IgD-negative memory B cell (primary cell): ENCODE measurements at regions not wholly inside any gene's neighbourhood (a gene's known extent, or its start where the extent isn't known, plus 50 kb on each side); places are given as distances from the start of the nearest gene placed in this dataset.

Experiments used
- H3K27ac Mint-ChIP-seq, 3 donors: one replicate each; pipeline ENCODE4 v1.8.0; 2020 to 2022; ENCODE audit warnings: mild to moderate bottlenecking in 3 of 3, mixed read lengths in 3 of 3, moderate library complexity in 1 of 3
- H3K27me3 Mint-ChIP-seq: one replicate; pipeline ENCODE4 v1.8.0; 2021; ENCODE audit warnings: mixed read lengths
- H3K36me3 Mint-ChIP-seq: one replicate; pipeline ENCODE4 v1.8.0; 2020; ENCODE audit warnings: mild to moderate bottlenecking, mixed read lengths
- H3K4me1 Mint-ChIP-seq, 3 donors: one replicate each; pipeline ENCODE4 v1.8.0; 2020 to 2022; ENCODE audit warnings: mixed read lengths in 3 of 3, mild to moderate bottlenecking in 1 of 3
- H3K4me3 Mint-ChIP-seq, 4 donors: one replicate each; pipeline ENCODE4 v1.8.0; 2020 to 2022; ENCODE audit warnings: mild to moderate bottlenecking in 4 of 4, mixed read lengths in 4 of 4, moderate library complexity in 3 of 4
- H3K9me3 Mint-ChIP-seq, 3 donors: one replicate each; pipeline ENCODE4 v1.8.0; 2020 to 2021; ENCODE audit warnings: mixed read lengths in 3 of 3, mild to moderate bottlenecking in 1 of 3

DNA sequence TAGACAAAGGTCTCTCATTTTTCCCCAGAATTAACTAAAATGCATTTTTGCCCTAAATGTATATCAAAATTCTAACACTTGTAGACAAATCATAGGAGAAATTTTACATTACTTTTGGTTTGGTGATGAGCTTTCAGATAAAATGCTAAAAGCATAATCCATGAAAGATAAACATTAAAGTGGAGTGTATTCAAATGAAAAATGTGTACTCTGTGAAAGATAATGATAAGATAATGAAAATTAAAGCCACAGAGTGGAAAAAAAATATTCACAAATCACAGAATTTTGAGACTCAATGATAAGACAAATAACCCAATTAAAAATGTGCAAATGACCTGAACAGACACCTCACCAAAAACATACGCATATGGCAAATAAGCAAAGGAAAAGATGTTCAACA lies 176.9 kb upstream of the ADAMTS16 start:
- Mint-ChIP-seq H3K9me3 (peaks cover 0 to 5% (median 1%) of the 10 kb centered on the region in 3 donors), H3K4me3 (no peak overlapping the region), H3K36me3 (no peaks in the 10 kb centered on the region), H3K27me3 (no peaks in the 10 kb centered on the region), H3K4me1 (no peaks in the 10 kb centered on the region), H3K27ac (no peak overlapping the region)

DNA sequence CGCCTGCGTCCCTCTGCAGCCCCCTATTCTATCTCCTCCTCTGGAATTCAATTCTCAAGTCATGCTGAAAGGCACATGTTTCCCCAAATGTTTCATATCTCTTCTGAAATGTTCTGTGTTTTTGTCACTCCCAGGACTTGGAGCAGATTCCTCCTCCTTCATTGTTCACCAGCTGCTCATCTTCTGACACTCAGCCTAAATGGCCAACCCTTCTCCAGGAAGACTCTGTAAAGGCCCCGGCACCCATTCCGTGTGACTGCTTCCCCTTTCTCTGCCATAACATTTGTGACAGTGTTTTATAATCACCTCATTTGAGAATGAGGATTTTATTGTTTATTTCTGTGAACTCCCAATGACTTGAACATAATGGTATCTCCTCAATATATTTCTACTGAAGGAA lies 170.8 kb upstream of the ADAMTS16 start:
- H3K9me3 Mint-ChIP-seq = peaks cover 0 to 4% (median 1%) of the 10 kb centered on the region in 3 donors
- H3K4me3 Mint-ChIP-seq = no peak overlapping the region
- no peaks in the 10 kb centered on the region for H3K27me3 Mint-ChIP-seq
- no peaks in the 10 kb centered on the region for H3K4me1 Mint-ChIP-seq
- H3K36me3 Mint-ChIP-seq = no peaks in the 10 kb centered on the region
- no peak overlapping the region for H3K27ac Mint-ChIP-seq

DNA sequence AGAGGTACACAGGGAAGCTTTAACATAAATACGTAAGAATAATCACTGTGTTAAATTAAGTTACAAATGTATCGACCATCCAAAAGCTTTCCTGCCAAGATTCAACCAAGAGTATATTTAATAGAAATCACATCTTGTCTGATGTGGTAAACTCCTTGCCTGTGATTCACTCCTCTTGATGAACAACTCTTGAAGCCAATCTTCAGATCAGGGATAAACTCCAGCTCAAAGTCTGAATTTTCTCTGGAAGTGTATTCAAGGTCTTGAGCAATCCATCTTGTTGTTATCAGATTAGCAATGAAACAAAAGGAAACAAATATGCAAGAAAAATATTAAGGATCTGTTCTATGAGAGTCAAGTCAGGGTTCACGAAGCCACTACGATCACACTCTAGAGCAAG lies 170.0 kb upstream of the ADAMTS16 start:
- no peaks in the 10 kb centered on the region for H3K4me1 Mint-ChIP-seq
- H3K27ac Mint-ChIP-seq = no peak overlapping the region
- peaks cover 0 to 4% (median 1%) of the 10 kb centered on the region in 3 donors for H3K9me3 Mint-ChIP-seq
- H3K36me3 Mint-ChIP-seq = no peaks in the 10 kb centered on the region
- peaks cover 2% of the 10 kb centered on the region for H3K27me3 Mint-ChIP-seq
- no peak overlapping the region for H3K4me3 Mint-ChIP-seq

DNA sequence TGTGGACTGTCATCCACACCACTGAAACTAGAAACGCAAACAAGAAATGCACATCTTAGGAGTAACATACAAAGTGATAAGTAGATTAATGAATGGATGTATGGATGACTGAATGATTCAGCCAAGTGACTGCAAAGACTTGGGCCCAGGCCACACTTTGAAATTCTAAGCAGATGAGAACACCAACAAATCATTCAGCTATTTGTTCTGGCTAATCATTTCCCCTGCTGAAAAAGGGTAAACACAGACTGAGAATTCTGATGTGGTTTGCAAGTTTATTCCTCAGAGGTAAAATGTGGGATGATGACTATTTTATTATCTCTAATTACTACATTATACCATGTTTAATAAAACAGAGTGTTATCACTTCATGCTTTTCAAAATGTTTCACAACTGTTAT lies 163.2 kb upstream of the ADAMTS16 start:
- no peak overlapping the region for H3K27ac Mint-ChIP-seq
- no peaks in the 10 kb centered on the region for H3K36me3 Mint-ChIP-seq
- H3K4me3 Mint-ChIP-seq = no peak overlapping the region
- no peaks in the 10 kb centered on the region for H3K9me3 Mint-ChIP-seq
- H3K4me1 Mint-ChIP-seq = no peaks in the 10 kb centered on the region
- peaks cover 2% of the 10 kb centered on the region for H3K27me3 Mint-ChIP-seq

DNA sequence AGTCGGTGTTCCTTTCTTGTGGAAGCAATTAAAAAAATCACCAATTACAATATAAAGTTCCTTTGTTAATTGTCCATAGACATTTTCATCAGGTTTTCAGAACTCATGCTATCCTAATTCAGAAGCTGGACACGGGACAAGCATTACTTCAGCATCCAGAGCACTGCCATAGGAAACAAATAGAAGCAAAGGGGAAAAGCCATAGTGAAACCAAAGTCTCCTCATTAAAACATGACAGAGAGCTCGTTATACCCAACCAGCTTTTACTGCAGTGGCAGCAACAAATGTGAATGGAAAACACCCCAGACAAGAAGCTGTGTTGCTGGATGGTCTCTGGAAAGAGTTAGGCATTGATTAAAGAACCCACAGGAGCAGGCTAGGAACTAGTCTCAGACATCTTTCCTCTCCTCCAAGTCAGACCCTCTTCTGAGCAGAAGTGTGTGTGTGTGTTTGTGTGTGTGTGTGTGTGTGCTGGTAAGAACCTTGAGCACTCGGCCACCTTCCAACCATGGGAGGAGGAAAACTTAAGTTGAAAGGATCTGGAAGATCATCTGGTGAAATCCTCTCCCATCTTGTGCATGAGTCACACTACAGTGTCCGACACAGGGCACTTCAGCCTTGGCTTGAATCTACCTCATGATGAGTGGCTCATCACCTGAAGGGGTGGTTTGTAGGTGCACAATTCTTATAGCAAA lies 162.6 kb upstream of the ADAMTS16 start:
- Mint-ChIP-seq H3K27me3 (peaks cover 2% of the 10 kb centered on the region), H3K4me3 (no peak overlapping the region), H3K9me3 (no peaks in the 10 kb centered on the region), H3K27ac (no peak overlapping the region), H3K36me3 (no peaks in the 10 kb centered on the region), H3K4me1 (no peaks in the 10 kb centered on the region)

DNA sequence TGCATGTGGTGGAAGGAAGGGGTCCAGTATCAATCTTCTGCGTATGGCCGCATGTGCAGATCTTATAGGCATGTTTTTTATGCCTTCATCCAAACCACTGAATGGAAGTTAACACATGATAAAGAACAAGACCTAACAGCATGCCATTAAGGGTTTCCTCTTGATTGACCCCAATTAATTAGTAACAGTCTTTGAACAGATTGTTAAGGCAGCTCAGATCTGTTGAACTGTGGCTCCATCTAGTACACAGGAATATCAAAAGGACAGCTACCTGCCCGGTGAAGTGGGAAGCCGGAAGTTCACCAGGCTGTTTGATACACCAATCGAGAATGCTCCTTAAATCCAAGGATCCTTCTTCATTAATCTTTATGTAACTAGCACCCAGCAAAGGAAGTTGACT lies 159.9 kb upstream of the ADAMTS16 start:
- no peak overlapping the region for H3K27ac Mint-ChIP-seq
- no peaks in the 10 kb centered on the region for H3K4me1 Mint-ChIP-seq
- no peaks in the 10 kb centered on the region for H3K9me3 Mint-ChIP-seq
- H3K36me3 Mint-ChIP-seq = no peaks in the 10 kb centered on the region
- H3K27me3 Mint-ChIP-seq = no peaks in the 10 kb centered on the region
- no peak overlapping the region for H3K4me3 Mint-ChIP-seq

DNA sequence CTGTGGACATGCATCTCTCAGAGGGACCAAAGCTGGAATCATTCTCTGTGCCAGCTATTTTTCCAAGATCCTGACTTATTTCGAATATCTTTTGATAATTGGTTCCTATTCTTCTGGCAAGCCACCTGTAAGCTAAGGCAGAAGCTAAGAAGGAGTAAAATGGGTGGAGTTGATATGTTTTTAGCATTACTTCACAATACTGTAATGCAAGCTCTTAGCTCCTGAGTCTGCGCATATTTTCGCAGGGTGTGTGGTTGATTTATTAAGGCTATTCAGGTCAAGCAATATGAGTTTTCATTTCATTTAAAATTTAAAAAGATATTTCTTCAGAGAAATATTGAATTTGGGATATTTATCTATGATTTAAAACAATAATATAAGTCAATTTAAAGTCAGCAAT lies 158.5 kb upstream of the ADAMTS16 start:
- H3K4me3 Mint-ChIP-seq = no peak overlapping the region
- H3K36me3 Mint-ChIP-seq = no peaks in the 10 kb centered on the region
- no peaks in the 10 kb centered on the region for H3K27me3 Mint-ChIP-seq
- no peak overlapping the region for H3K27ac Mint-ChIP-seq
- H3K9me3 Mint-ChIP-seq = no peaks in the 10 kb centered on the region
- no peaks in the 10 kb centered on the region for H3K4me1 Mint-ChIP-seq

DNA sequence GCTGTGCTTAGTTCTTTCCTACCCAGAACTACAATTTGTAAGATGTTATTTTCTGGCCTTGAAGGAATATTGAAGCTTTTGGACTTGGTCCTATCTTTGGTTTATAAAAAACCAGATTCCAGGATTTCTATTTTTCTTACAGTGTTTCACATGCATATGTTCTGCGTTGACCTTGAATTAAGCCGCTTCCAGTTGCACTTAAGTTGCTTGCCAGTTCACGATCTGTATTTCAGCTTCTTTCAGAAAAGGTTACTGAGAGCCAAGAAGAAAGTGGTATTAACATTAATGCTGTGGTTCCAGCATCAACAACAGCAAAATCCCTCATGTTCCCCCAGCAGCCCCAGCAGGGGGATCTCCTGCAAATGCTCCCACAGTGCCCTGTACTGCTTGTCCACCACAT lies 156.4 kb upstream of the ADAMTS16 start:
- H3K4me3 Mint-ChIP-seq = no peak overlapping the region
- H3K4me1 Mint-ChIP-seq = no peaks in the 10 kb centered on the region
- peaks cover 0 to 6% (median 2%) of the 10 kb centered on the region in 3 donors for H3K9me3 Mint-ChIP-seq
- no peaks in the 10 kb centered on the region for H3K27me3 Mint-ChIP-seq
- H3K36me3 Mint-ChIP-seq = no peaks in the 10 kb centered on the region
- H3K27ac Mint-ChIP-seq = no peak overlapping the region

DNA sequence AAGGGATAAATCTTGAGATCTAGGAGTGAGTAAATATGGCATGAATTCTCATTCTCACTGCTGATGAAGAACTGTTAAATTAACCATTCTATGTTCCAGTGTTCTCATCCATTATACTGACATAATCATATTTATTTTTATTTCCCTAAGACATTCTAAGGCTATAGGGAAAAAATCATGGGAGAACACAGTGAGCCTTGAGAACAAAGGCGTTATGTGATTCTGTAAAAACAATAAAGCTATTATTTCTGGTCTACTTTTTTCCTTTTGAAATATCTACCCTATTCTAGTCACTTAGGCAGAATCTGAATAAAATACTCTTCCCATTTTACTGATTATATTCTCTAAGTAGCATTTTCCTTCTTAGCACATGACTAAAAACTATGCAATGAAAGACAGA lies 155.7 kb upstream of the ADAMTS16 start:
- Mint-ChIP-seq H3K36me3 (no peaks in the 10 kb centered on the region), H3K4me1 (no peaks in the 10 kb centered on the region), H3K9me3 (peaks cover 0 to 6% (median 2%) of the 10 kb centered on the region in 3 donors), H3K27ac (no peak overlapping the region), H3K27me3 (no peaks in the 10 kb centered on the region), H3K4me3 (no peak overlapping the region)

DNA sequence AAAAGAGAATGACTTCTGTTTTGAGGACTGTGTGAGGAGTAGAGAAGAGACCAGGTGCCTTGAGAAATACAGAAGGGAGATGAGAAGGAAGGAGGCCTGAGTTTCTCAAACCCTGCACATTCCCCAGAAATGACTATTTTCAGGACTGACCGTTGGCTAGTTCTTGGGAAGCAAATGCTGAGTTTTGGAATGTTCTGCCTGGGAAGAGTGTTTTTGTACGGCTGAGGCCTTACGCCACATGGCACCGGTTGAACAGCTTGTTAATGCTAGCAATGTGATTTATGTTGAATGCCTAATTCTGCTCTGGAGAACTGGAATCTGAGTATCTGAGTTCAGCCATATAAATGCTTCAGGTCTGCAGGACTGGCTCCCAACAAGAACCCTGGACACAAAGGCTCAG lies 152.7 kb upstream of the ADAMTS16 start:
- Mint-ChIP-seq H3K4me3 (no peak overlapping the region), H3K4me1 (no peaks in the 10 kb centered on the region), H3K36me3 (no peaks in the 10 kb centered on the region), H3K27ac (no peak overlapping the region), H3K27me3 (no peaks in the 10 kb centered on the region), H3K9me3 (peaks cover 0 to 6% (median 2%) of the 10 kb centered on the region in 3 donors)

DNA sequence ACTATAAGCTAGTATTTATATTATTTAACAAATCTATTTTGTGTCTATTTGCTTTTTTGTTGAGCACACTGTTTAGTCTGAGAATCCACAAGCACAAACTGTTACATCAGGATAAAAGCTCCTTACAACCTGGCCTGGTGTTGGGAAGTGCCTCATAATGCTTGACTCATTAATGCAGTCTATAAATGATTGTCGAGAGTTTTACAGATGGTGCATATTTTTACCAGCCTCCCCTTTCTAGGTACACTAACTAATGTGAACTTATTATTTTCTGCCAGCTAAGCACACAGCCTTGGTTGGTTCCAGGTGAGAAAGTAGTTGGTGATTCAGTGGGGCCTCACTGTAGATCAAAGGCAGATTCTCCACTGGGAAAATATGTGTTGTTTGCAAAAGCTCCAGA lies 151.0 kb upstream of the ADAMTS16 start:
- Mint-ChIP-seq H3K9me3 (peaks cover 0 to 6% (median 2%) of the 10 kb centered on the region in 3 donors), H3K4me3 (no peak overlapping the region), H3K36me3 (no peaks in the 10 kb centered on the region), H3K27me3 (no peaks in the 10 kb centered on the region), H3K27ac (no peak overlapping the region), H3K4me1 (no peaks in the 10 kb centered on the region)

DNA sequence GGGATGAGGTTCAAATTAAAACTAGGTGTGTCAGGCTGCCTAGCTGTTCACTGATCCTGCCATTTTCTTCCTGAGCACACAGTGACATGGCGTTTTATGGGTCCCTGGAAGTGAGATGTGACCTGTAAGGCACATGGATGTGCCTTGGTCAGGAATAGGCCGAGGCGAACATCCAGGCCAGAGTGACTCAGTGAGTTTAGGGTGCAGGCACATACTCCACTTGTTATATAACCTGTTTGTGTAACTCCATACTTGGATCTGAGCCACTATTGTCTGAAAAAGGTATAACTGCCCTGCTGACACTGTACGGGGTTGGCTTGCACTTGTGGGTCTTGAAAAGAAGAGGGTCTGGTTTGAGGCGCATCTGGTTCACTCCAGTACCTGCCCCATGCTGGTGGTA lies 150.1 kb upstream of the ADAMTS16 start:
- H3K9me3 Mint-ChIP-seq = peaks cover 0 to 6% (median 2%) of the 10 kb centered on the region in 3 donors
- no peaks in the 10 kb centered on the region for H3K36me3 Mint-ChIP-seq
- no peaks in the 10 kb centered on the region for H3K27me3 Mint-ChIP-seq
- H3K4me1 Mint-ChIP-seq = no peaks in the 10 kb centered on the region
- no peak overlapping the region for H3K27ac Mint-ChIP-seq
- no peak overlapping the region for H3K4me3 Mint-ChIP-seq

DNA sequence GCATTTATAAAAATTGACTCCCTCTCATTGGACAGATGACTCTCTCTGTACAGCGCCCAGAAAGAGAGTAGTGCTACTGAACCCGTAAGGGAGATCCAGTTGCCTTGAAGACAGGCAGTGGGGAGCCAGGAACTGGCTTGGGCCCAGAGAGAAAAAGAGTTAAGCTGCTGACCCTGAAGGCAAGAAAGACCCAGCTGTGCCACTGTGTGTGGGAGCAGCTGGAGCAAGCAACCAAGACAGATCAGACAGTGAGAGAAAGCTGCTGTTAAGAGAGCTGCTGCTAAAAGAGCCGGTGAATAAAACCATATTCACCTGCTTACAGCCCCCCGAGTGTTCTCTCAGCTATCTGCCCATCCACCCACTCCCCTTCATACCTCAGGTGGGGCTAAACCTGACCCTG lies 149.7 kb upstream of the ADAMTS16 start:
- Mint-ChIP-seq H3K4me1 (no peaks in the 10 kb centered on the region), H3K4me3 (no peak overlapping the region), H3K27ac (no peak overlapping the region), H3K27me3 (no peaks in the 10 kb centered on the region), H3K36me3 (no peaks in the 10 kb centered on the region), H3K9me3 (peaks cover 0 to 6% (median 2%) of the 10 kb centered on the region in 3 donors)

DNA sequence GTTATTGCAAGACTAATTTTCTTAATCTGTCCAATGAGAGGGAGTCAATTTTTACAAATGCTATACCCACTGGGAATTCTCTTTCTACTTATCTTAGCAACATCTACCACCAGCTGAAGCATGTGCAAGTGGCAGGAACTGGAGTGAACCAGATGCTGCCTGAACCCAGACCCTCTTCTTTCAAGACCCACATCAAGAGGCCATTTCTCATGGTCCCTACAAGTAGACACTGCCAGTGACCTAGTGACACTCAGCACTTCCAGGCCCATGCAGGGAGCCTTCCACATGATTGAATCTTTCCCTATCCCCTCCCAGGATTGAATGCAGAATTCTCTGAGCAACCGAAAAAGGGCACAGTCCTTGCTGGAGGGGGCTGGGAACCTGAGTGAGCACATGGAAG lies 148.2 kb upstream of the ADAMTS16 start:
- H3K27me3 Mint-ChIP-seq = no peaks in the 10 kb centered on the region
- no peaks in the 10 kb centered on the region for H3K4me1 Mint-ChIP-seq
- H3K36me3 Mint-ChIP-seq = no peaks in the 10 kb centered on the region
- peaks cover 0 to 5% (median 2%) of the 10 kb centered on the region in 3 donors for H3K9me3 Mint-ChIP-seq
- H3K27ac Mint-ChIP-seq = no peak overlapping the region
- H3K4me3 Mint-ChIP-seq = no peak overlapping the region

DNA sequence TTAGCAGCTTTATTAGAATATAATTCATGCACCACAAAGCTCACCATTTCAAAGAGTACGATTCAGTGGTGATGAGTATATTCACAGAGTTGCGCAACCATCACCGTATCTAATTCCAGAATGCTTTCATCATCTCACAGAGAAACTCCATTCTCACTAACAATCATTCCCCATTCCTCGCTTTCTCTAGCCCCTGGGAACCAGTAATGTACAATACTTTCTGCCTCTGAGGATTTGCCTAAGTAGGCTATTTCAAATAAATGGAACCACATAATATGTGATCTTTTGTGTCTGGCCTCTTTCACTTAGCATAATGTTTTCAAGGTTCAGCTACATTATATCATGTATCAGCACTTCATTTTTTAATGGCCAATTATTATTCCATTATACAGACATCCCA lies 145.1 kb upstream of the ADAMTS16 start:
- H3K4me3 Mint-ChIP-seq = no peak overlapping the region
- H3K27me3 Mint-ChIP-seq = peaks cover 2% of the 10 kb centered on the region
- H3K4me1 Mint-ChIP-seq = no peaks in the 10 kb centered on the region
- no peak overlapping the region for H3K27ac Mint-ChIP-seq
- H3K36me3 Mint-ChIP-seq = no peaks in the 10 kb centered on the region
- H3K9me3 Mint-ChIP-seq = peaks cover 0 to 1% (median 0%) of the 10 kb centered on the region in 3 donors

DNA sequence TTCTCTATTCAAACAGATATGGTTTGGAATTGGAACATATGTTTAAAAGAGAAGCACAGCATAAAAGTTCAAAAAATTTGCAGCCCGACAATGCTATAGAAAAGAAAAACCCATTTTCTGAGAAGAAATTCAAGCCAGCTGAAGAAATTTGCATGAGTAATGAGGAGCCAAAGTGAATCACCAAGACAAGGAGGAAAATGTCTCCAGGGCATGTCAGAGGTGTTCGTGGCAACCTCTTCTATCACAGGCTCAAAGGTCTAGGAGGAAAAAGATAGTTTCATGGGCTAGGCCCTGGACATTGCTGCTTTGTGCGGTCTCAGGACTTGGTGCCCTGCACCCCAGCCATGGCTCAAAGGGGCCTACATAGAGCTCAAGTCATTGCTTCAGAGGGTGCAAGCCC lies 134.8 kb upstream of the ADAMTS16 start:
- H3K36me3 Mint-ChIP-seq = no peaks in the 10 kb centered on the region
- no peak overlapping the region for H3K4me3 Mint-ChIP-seq
- peaks cover 2 to 14% (median 9%) of the 10 kb centered on the region in 3 donors for H3K9me3 Mint-ChIP-seq
- H3K4me1 Mint-ChIP-seq = no peaks in the 10 kb centered on the region
- H3K27me3 Mint-ChIP-seq = no peaks in the 10 kb centered on the region
- H3K27ac Mint-ChIP-seq = no peak overlapping the region
